HCT116 (cell line): ENCODE measurements at regions not wholly inside any gene's neighbourhood (a gene's known extent, or its start where the extent isn't known, plus 50 kb on each side); places are given as distances from the start of the nearest gene placed in this dataset.
"Not testable (repeated sequence)": the region's sequence is repeated elsewhere in the genome, so short reads cannot be mapped to it uniquely, and the experiment has no call there.

Experiments
- ATAC-seq: fragments of 200-7000 bp; cut with Tn5 transposase; 2 replicates; pipeline ENCODE4 v1.9.1; 2020; ENCODE audit warnings: mild to moderate bottlenecking, moderate library complexity
- BruUV-seq: library from RNA; stranded (reverse); fragments of 400-500 nt; replicated peaks from 2 replicates; lab custom pipeline; 2021; lab: Mats Ljungman, UMichigan
- CTCF ChIA-PET: fragments of 300-600 bp; sonication (Branson Sonifier 250); formaldehyde crosslinking; loops from one replicate; lab custom pipeline; 2021; ENCODE audit warnings: antibody characterized with exemption; lab: Charles Lee
- POLR2A ChIA-PET: fragments of 300-600, 350-600 bp; sonication (Branson Sonifier 250); formaldehyde crosslinking; loops from one replicate; lab custom pipeline; 2021; ENCODE audit warnings: antibody characterized with exemption; lab: Charles Lee
- RAD21 ChIA-PET, 2 experiments: fragments of 300-600 bp; sonication (Branson Sonifier 250); formaldehyde crosslinking; loops; one replicate each; lab custom pipeline; 2023; ENCODE audit warnings: low total read pairs in 2 of 2; ENCODE audit not compliant: uncharacterized antibody in 2 of 2, unreplicated experiment in 2 of 2, low non-redundant PET in 1 of 2; lab: Charles Lee
- DNase-seq: peaks from one replicate; pipeline ENCODE4 v3.0.0-alpha.2; 2010; ENCODE audit warnings: low read depth, low spot score
- H2AFZ ChIP-seq: fragments of 200-600 bp; shearing (Covaris generic), sonication (generic); 2 replicates; pipeline ENCODE4 v1.6.1; 2017; ENCODE audit warnings: low read depth, mixed run types, mixed read lengths, antibody characterized with exemption, low read length; ENCODE audit not compliant: poor library complexity, severe bottlenecking
- H3K27ac ChIP-seq: 2 replicates; pipeline ENCODE4 v1.5.1; 2012; ENCODE audit warnings: low read depth, low read length
- H3K27me3 ChIP-seq: fragments of 200-600 bp; sonication (generic); 2 replicates; pipeline ENCODE4 v1.6.1; 2016; ENCODE audit warnings: mixed run types, low read length, mixed read lengths; ENCODE audit not compliant: insufficient read depth
- H3K36me3 ChIP-seq, 2 experiments: fragments of 200-500 bp in 1 of 2; fragments of 200-600 bp in 1 of 2; sonication (Bioruptor generic) in 1 of 2; sonication (generic) in 1 of 2; 2 replicates each; pipeline versions ENCODE4 v1.5.1 to v1.6.1; 2014 to 2016; ENCODE audit warnings: low read length in 2 of 2, inconsistent platforms in 1 of 2, mixed read lengths in 1 of 2, mixed run types in 1 of 2; ENCODE audit not compliant: insufficient read depth in 2 of 2, control insufficient read depth in 1 of 2
- H3K4me1 ChIP-seq, 2 experiments: fragments of 200-600 bp in 1 of 2; sonication (generic) in 1 of 2; 2 replicates each; pipeline versions ENCODE4 v1.5.1 to v1.6.1; 2012 to 2017; ENCODE audit warnings: low read length in 2 of 2, inconsistent platforms in 1 of 2, mild to moderate bottlenecking in 1 of 2, mixed read lengths in 1 of 2, mixed run types in 1 of 2, moderate library complexity in 1 of 2; ENCODE audit not compliant: insufficient read depth in 2 of 2, control insufficient read depth in 1 of 2
- H3K4me2 ChIP-seq: fragments of 200-600 bp; sonication (generic); 2 replicates; pipeline ENCODE4 v1.6.1; 2017; ENCODE audit warnings: mixed run types, low read length, mixed read lengths
- H3K4me3 ChIP-seq, 2 experiments: fragments of 200-600 bp in 1 of 2; sonication (generic) in 1 of 2; replicated peaks in 1 of 2; 2 replicates each; pipeline ENCODE4 v1.5.1; 2011 to 2016; ENCODE audit warnings: low read length in 2 of 2, control low read depth in 1 of 2, low read depth in 1 of 2, mild to moderate bottlenecking in 1 of 2, mixed read lengths in 1 of 2, mixed run types in 1 of 2
- H3K79me2 ChIP-seq: fragments of 200-600 bp; sonication (generic); 2 replicates; pipeline ENCODE4 v1.6.1; 2017; ENCODE audit warnings: mild to moderate bottlenecking, mixed run types, low read length, moderate library complexity, mixed read lengths; ENCODE audit not compliant: insufficient read depth
- H3K9ac ChIP-seq: fragments of 200-600 bp; sonication (generic); 2 replicates; pipeline ENCODE4 v1.6.1; 2016; ENCODE audit warnings: low read length, mixed read lengths
- H3K9me2 ChIP-seq: fragments of 200-600 bp; sonication (generic), shearing (Covaris generic); 2 replicates; pipeline ENCODE4 v1.6.1; 2017; ENCODE audit warnings: mixed run types, mild to moderate bottlenecking, moderate library complexity; ENCODE audit not compliant: insufficient read depth
- H3K9me3 ChIP-seq, 2 experiments: fragments of 200-500 bp in 1 of 2; fragments of 200-600 bp in 1 of 2; sonication (Bioruptor generic) in 1 of 2; sonication (generic) in 1 of 2; 2 replicates each; pipeline ENCODE4 v1.6.1; 2014 to 2017; ENCODE audit warnings: low read length in 2 of 2, mixed read lengths in 2 of 2, inconsistent platforms in 1 of 2, low read depth in 1 of 2, mild to moderate bottlenecking in 1 of 2, mixed run types in 1 of 2, moderate library complexity in 1 of 2; ENCODE audit not compliant: control insufficient read depth in 1 of 2, insufficient read depth in 1 of 2
- H4K20me1 ChIP-seq: fragments of 200-600 bp; sonication (generic), shearing (Covaris generic); 2 replicates; pipeline ENCODE4 v1.6.1; 2017; ENCODE audit warnings: mixed run types, mild to moderate bottlenecking, moderate library complexity; ENCODE audit not compliant: insufficient read depth
- CEBPB ChIP-seq: IDR thresholded peaks from 2 replicates; pipeline ENCODE4 v1.6.1; 2012; ENCODE audit warnings: low read depth
- CTCF ChIP-seq, 3 experiments: fragments of 200-600 bp in 1 of 3; sonication (generic) in 1 of 3; IDR thresholded peaks in 2 of 3; conservative IDR thresholded peaks in 1 of 3; 2 replicates each; pipeline ENCODE4 v1.5.1; 2012 to 2017; ENCODE audit warnings: low read depth in 2 of 3, low read length in 2 of 3, antibody characterized with exemption in 1 of 3, borderline replicate concordance in 1 of 3, control low read depth in 1 of 3, mild to moderate bottlenecking in 1 of 3, mixed read lengths in 1 of 3, mixed run types in 1 of 3, moderate library complexity in 1 of 3; ENCODE audit not compliant: insufficient read depth in 1 of 3
- MAX ChIP-seq: IDR thresholded peaks from 2 replicates; pipeline ENCODE4 v1.6.1; 2012
- POLR2AphosphoS5 ChIP-seq: IDR thresholded peaks from 2 replicates; pipeline ENCODE4 v1.6.1; 2011; ENCODE audit warnings: mild to moderate bottlenecking, low read depth, low read length, moderate library complexity
- RAD21 ChIP-seq: IDR thresholded peaks from 2 replicates; pipeline ENCODE4 v1.6.1; 2012; ENCODE audit warnings: low read depth, mild to moderate bottlenecking
- SIN3A ChIP-seq: IDR thresholded peaks from 2 replicates; pipeline ENCODE4 v1.6.1; 2012; ENCODE audit warnings: low read depth
- ZBTB33 ChIP-seq: IDR thresholded peaks from 2 replicates; pipeline ENCODE4 v1.6.1; 2011; ENCODE audit warnings: mild to moderate bottlenecking, low read length, moderate library complexity; ENCODE audit not compliant: insufficient replicate concordance; ENCODE audit errors: extremely low read depth
- intact Hi-C: fragments of 100-400 bp; cut with micrococcal nuclease; formaldehyde crosslinking; loops from 2 replicates; pipeline ENCODE4 v1.10.0; 2022

GRCh38 chr20:22969031-22969430 is 66.1 kb upstream of the SSTR4 start:
- CTCF ChIA-PET, H3K27ac ChIP-seq, DNase-seq, H3K9ac ChIP-seq, POLR2A ChIA-PET, H4K20me1 ChIP-seq, BruUV-seq, H3K4me3 ChIP-seq, H3K36me3 ChIP-seq, H3K79me2 ChIP-seq, RAD21 ChIA-PET, H3K4me2 ChIP-seq, ATAC-seq, H3K9me3 ChIP-seq, H2AFZ ChIP-seq, intact Hi-C loops, H3K9me2 ChIP-seq, H3K4me1 ChIP-seq: not testable (repeated sequence)
- H3K27me3 ChIP-seq = peaks cover 69% of the 10 kb centered on the region

- H3K9ac ChIP-seq, H2AFZ ChIP-seq, DNase-seq, ATAC-seq, H3K4me3 ChIP-seq, H3K9me2 ChIP-seq, H3K36me3 ChIP-seq, POLR2A ChIA-PET, H3K4me1 ChIP-seq, H3K27ac ChIP-seq, H3K4me2 ChIP-seq, H3K79me2 ChIP-seq, CTCF ChIA-PET, RAD21 ChIA-PET, intact Hi-C loops, H4K20me1 ChIP-seq, BruUV-seq, H3K9me3 ChIP-seq: not testable (repeated sequence)
- H3K27me3 ChIP-seq = peaks cover 54% of the 10 kb centered on the region
These were observed 64.0 kb upstream of the SSTR4 start for GRCh38 chr20:22971077-22971476.

- intact Hi-C loops = loop anchor here (2.0 kb wide), 2 partner anchors 226 to 284 kb away; no protein-coding TSS in a partner anchor
- ChIA-PET RAD21 (interaction anchor here (0.9 to 1.3 kb wide), 2 partner anchors 282 to 283 kb away, joined by 3 to 7 read pairs; no protein-coding TSS in a partner anchor), CTCF (interaction anchor here (0.6 to 3.8 kb wide), 16 partner anchors 9 to 282 kb away, joined by 3 to 31 read pairs (median 4); no protein-coding TSS in a partner anchor), POLR2A (no interaction called here)
- ATAC-seq = peak; percentile 78
- Histone ChIP-seq H3K27me3 (peaks cover 50% of the 10 kb centered on the region), H4K20me1 (no peaks in the 10 kb centered on the region), H3K9ac (no peak overlapping the region), H3K9me3 (no peaks in the 10 kb centered on the region), H3K36me3 (no peaks in the 10 kb centered on the region), H3K4me1 (no peaks in the 10 kb centered on the region), H3K4me3 (no peak overlapping the region), H3K4me2 (no peak overlapping the region), H3K27ac (no peak overlapping the region), H3K79me2 (no peaks in the 10 kb centered on the region), H2AFZ (no peak overlapping the region), H3K9me2 (no peaks in the 10 kb centered on the region)
- TF ChIP-seq CTCF (IDR thresholded peaks at IDR 0.05 in 2 of 3, conservative IDR thresholded peaks at IDR 0.05 in 1 of 3; ENCODE audit: borderline replicate concordance in 1 of 3, insufficient read depth in 1 of 3, low read depth in 2 of 3, low read length in 2 of 3) (peak; percentile 38 to 69 (median 66); a peak in 5 of 6 replicates), POLR2AphosphoS5 (no peak), CEBPB (no peak), RAD21 (peak; percentile 47), ZBTB33 (no peak), MAX (no peak), SIN3A (no peak)
- no TSS peak for BruUV-seq
- DNase-seq = peak; percentile 18
These were observed 60.8 kb upstream of the SSTR4 start for GRCh38 chr20:22974354-22974753.
